ENCODE measurements at regions not wholly inside any gene's neighbourhood (a gene's known extent, or its start where the extent isn't known, plus 50 kb on each side); places are given as distances from the start of the nearest gene placed in this dataset.

- dilution Hi-C loops (cut with MboI; ENCODE audit: extremely low pct_ligation_motif_present, low sequenced_read_pairs) (no loop called here), intact Hi-C loops (cut with micrococcal nuclease) (no loop called here)
- no peak for TF ChIP-seq POLR2A (IDR thresholded peaks at IDR 0.05; ENCODE audit: low read depth, low read length)
- H4K20me1 ChIP-seq (replicated peaks; ENCODE audit: control insufficient read depth, extremely low read depth, insufficient read depth, low read length) = no peaks in the 10 kb centered on the region
- POLR2A ChIA-PET = no interaction called here
- CTCF ChIA-PET = no interaction called here
- peaks cover 0 to 3% of the 10 kb centered on the region in 2 experiments for H3K27me3 ChIP-seq (ENCODE audit: control insufficient read depth in 2 of 2, insufficient read depth in 2 of 2, low read length in 2 of 2)
- H3K4me3 ChIP-seq (replicated peaks in 1 of 3; ENCODE audit: insufficient read depth in 1 of 3, low read depth in 1 of 3, low read length in 3 of 3) = no peak overlapping the region
- no peak overlapping the region for H2AFZ ChIP-seq (ENCODE audit: low read depth, low read length)
- FAIRE-seq (no peak), DNase-seq (ENCODE audit: low read depth, low spot score) (no peak)
- no TSS peak for BruUV-seq (replicated peaks)
- no peaks in the 10 kb centered on the region for H3K79me2 ChIP-seq (ENCODE audit: control insufficient read depth, insufficient read depth, low read length)
- no peaks in the 10 kb centered on the region for H3K36me3 ChIP-seq (ENCODE audit: control insufficient read depth in 2 of 2, extremely low read depth in 1 of 2, insufficient read depth in 2 of 2, low read length in 2 of 2)
- H3K9me3 ChIP-seq (replicated peaks; ENCODE audit: control insufficient read depth, insufficient read depth, low read length) = no peaks in the 10 kb centered on the region
- no peak overlapping the region for H3K4me2 ChIP-seq (ENCODE audit: insufficient read depth, low read length)
- no peaks in the 10 kb centered on the region for H3K9me1 ChIP-seq (replicated peaks; ENCODE audit: control insufficient read depth, extremely low read depth, insufficient read depth, low read length)
- no peak overlapping the region for H3K27ac ChIP-seq (ENCODE audit: insufficient read depth, low read depth, low read length)
- no peak overlapping the region for H3K9ac ChIP-seq (replicated peaks; ENCODE audit: extremely low read depth, insufficient read depth, low read length)
- no peaks in the 10 kb centered on the region for H3K4me1 ChIP-seq (ENCODE audit: control insufficient read depth, extremely low read depth, insufficient read depth, low read length)
Observed at GRCh38 chr10:35723059-35723458, 81.0 kb upstream of the FZD8 start.

GRCh38 chr10:35722636-35723035 lies 80.5 kb upstream of the FZD8 start:
- Histone ChIP-seq H3K79me2 (ENCODE audit: control insufficient read depth, insufficient read depth, low read length) (no peaks in the 10 kb centered on the region), H3K4me1 (ENCODE audit: control insufficient read depth, extremely low read depth, insufficient read depth, low read length) (no peaks in the 10 kb centered on the region), H3K4me3 (replicated peaks in 1 of 3; ENCODE audit: insufficient read depth in 1 of 3, low read depth in 1 of 3, low read length in 3 of 3) (no peak overlapping the region), H3K9ac (replicated peaks; ENCODE audit: extremely low read depth, insufficient read depth, low read length) (no peak overlapping the region), H4K20me1 (replicated peaks; ENCODE audit: control insufficient read depth, extremely low read depth, insufficient read depth, low read length) (no peaks in the 10 kb centered on the region), H3K27me3 (ENCODE audit: control insufficient read depth in 2 of 2, insufficient read depth in 2 of 2, low read length in 2 of 2) (peaks cover 0 to 3% of the 10 kb centered on the region in 2 experiments), H3K9me1 (replicated peaks; ENCODE audit: control insufficient read depth, extremely low read depth, insufficient read depth, low read length) (no peaks in the 10 kb centered on the region), H3K9me3 (replicated peaks; ENCODE audit: control insufficient read depth, insufficient read depth, low read length) (no peaks in the 10 kb centered on the region), H3K4me2 (ENCODE audit: insufficient read depth, low read length) (no peak overlapping the region), H2AFZ (ENCODE audit: low read depth, low read length) (no peak overlapping the region), H3K36me3 (ENCODE audit: control insufficient read depth in 2 of 2, extremely low read depth in 1 of 2, insufficient read depth in 2 of 2, low read length in 2 of 2) (no peaks in the 10 kb centered on the region), H3K27ac (ENCODE audit: insufficient read depth, low read depth, low read length) (no peak overlapping the region)
- POLR2A ChIA-PET = no interaction called here
- FAIRE-seq (no peak), DNase-seq (ENCODE audit: low read depth, low spot score) (no peak)
- intact Hi-C loops (cut with micrococcal nuclease) (no loop called here), dilution Hi-C loops (cut with MboI; ENCODE audit: extremely low pct_ligation_motif_present, low sequenced_read_pairs) (no loop called here)
- BruUV-seq (replicated peaks) = no TSS peak
- CTCF ChIA-PET = no interaction called here
- TF ChIP-seq JUN (IDR thresholded peaks at IDR 0.05; ENCODE audit: borderline replicate concordance, insufficient read depth, insufficient read length, low read depth) (no peak), CTCF (IDR thresholded peaks at IDR 0.05; ENCODE audit: extremely low read depth in 1 of 2, insufficient read depth in 1 of 2, low read depth in 1 of 2, low read length in 2 of 2) (no peak), GATA2 (IDR thresholded peaks at IDR 0.05; ENCODE audit: insufficient read depth, insufficient read length, low read depth, low read length) (no peak), MYC (IDR thresholded peaks at IDR 0.05; ENCODE audit: low read depth, low read length) (no peak), POLR2AphosphoS5 (IDR thresholded peaks at IDR 0.05; ENCODE audit: insufficient read depth, low read depth, low read length) (no peak), MAX (IDR thresholded peaks at IDR 0.05; ENCODE audit: insufficient read depth, insufficient read length) (no peak), FOS (IDR thresholded peaks at IDR 0.05; ENCODE audit: borderline replicate concordance, insufficient read depth, low read length) (no peak), EZH2 (IDR thresholded peaks at IDR 0.05; ENCODE audit: borderline replicate concordance, low read depth, low read length, severe bottlenecking) (no peak), POLR2A (IDR thresholded peaks at IDR 0.05; ENCODE audit: low read depth, low read length) (no peak)

Measured in endothelial cell of umbilical vein (primary cell).